Activated T-helper 1 cell treated with Interleukin-2 at 50 U/mL for 16 hours (primary cell): ENCODE measurements at regions not wholly inside any gene's neighbourhood (a gene's known extent, or its start where the extent isn't known, plus 50 kb on each side); places are given as distances from the start of the nearest gene placed in this dataset.
A peak's percentile ranks its signal among the peaks of the same experiment; 100 is the strongest.
"Not testable (repeated sequence)": the region's sequence is repeated elsewhere in the genome, so short reads cannot be mapped to it uniquely, and the experiment has no call there.

Experiments
- DNase-seq: peaks from one replicate; pipeline ENCODE4 v3.0.0-alpha.2; 2020; ENCODE audit warnings: low read depth

DNA sequence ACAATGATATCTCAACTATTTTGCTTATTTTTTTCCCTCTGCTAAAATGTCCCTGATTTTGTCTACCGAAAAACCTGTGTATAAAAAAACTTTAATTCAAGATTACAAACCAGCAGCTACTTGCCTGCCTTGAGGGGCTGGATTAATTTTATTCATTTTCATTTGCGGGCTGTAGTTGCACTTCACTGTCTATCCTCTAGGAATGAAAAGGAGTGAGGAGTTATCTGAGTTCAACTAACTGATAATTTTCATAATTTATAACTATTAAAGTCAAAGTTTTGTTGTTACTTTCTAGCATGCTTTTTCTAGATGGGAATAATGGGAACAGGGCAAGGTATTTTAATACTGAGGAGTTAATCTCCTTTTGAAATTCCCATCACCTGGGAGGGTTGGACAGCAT, 50.3 kb upstream of the AGTPBP1 start:
- DNase-seq = not testable (repeated sequence)

DNA sequence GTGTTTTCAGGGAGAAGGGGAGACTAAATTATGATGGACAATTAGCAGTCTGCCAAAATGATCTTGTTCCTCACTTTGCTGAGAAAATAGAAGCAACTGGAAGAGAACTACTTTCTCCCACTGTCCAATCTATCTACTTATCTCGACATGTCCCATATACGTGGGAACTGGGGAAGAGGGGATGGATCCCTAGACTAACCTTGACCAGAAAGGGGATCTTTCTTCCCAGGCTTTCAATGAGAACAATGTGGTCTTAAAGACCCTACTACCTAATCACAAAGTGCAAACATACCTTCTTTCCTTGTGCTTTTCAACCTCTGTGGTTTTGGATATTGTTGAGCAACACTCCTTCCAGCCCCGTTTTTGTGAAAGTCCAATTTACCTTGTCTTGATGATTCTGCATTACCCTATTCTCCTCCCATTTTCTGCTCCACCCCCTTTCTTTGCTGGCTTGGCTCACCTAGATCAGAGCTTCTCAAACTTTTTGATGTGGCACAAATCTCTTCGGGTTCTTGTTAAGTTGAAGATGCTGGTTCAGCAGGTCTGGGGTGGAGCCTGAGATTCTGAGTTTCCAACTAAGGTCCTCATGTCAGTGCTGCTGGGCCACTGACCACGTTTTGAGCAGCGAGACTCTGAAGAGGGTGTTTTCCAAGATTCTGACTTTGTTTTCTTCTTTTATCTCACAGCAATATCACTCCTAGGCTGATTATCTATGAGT, 61.4 kb upstream of the AGTPBP1 start:
- DNase-seq = peak; percentile 10

DNA sequence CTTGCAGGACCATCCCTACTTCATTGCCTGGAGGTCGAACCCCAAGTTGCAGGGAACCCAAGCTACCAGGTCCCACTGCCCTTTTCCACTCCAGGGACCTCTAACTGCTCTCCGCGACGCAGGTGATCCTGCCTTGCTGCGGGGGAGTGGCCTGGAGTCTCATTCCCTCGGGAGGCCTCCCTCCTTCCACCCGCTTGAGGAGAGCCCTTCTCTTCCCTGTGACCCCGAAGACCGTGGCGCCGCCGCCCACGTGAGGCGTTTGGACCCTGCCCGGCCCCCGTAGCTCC, 63.0 kb upstream of the AGTPBP1 start:
- not testable (repeated sequence) for DNase-seq

DNA sequence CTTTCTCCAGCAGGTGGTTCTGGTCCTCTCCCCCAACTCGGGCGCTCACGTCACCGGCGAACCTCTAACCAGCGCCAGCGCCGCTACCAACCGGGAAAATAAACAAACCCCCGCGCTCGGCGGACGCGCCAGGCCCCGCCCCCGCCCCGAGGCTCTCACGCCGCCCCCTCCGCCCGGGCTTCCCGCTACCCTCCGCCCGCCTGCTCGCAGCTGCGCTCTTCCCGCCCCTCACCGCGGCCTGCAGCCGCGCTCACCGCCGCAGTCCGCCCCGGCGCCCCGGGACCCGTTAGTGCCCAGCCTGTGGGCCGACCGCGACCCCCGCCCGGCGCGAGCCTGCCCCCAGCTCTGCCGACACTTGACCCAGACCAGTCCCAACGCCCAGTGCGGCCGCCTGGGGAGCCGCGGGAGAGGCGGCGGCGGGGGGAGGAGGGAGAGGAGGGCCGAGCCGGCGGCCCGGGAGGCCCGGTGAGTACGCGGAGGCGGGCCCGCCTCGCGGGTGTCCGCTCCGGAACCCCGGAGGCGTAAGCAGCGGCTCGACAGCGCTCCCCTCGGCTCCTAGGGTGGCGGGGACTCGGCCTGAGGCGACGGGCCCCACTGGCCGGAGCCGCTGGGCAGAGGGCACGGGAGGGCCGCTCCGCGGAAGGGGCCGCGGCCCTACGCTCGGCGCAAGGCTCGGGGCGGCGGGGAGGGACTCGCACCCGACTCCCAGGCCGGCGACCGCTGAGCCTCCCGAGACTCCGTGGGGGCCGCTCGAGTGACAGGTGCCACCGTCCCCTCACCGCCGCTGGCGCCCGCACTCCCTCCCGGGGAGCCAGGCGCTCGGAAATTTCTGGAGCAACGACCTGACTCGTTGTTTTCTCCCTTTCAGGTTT, 63.6 kb upstream of the AGTPBP1 start:
- peak; percentile 62 for DNase-seq

DNA sequence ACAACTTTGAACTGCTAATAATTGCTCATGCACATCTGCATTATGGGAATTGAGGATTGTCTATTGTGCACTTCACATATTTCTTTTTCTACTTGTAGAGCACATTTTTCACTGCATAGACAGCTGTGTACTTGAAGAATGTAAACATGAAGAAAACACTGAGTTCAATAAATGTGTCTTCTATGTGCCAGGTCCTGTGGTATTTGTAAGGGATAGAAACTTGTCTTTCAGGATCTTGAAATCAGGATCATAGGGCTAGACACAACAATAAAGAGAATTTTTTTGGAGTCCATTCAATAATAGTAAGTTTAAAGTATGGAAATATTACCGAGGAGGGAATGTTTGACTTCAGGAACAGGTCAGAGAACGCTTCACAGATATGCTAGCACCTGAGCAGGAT, 66.6 kb upstream of the AGTPBP1 start:
- not testable (repeated sequence) for DNase-seq

DNA sequence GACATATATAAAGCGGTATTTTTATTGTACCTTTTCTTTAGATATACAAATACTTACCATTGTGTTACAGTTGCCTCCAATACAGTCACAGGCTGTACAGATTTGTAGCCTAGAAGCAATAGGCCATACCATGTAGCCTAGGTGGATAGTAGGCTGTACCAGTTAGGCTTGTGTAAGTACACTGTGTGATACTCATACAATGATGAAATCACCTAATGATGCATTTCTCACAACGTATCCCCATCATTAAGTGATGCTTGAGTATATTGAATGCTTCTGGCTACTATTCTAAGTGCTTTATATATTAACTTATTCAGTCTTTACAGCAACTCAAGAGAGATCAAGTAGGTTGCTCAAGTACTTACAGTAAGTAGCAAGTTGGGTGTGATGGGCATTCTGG, 71.6 kb upstream of the AGTPBP1 start:
- not testable (repeated sequence) for DNase-seq

DNA sequence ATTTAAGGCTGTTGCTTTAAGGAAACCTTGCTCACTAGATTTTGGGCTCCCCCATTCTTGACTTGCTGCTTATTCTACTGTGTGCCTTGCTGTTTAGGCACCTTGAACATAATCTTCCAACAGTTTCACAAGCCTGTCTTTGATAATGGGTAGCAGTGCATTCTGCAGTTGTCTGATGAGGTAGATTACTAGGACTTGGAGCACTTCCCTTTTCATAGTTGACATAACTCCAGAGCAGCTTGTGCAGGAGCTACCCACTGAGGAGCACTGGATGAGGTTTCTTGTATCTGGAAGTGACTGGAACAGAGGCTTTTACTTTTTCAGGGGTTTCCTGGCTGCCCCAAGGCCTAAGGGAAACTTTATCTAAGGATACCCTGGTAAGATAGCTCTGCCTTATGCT, 73.0 kb upstream of the AGTPBP1 start:
- DNase-seq = not testable (repeated sequence)

DNA sequence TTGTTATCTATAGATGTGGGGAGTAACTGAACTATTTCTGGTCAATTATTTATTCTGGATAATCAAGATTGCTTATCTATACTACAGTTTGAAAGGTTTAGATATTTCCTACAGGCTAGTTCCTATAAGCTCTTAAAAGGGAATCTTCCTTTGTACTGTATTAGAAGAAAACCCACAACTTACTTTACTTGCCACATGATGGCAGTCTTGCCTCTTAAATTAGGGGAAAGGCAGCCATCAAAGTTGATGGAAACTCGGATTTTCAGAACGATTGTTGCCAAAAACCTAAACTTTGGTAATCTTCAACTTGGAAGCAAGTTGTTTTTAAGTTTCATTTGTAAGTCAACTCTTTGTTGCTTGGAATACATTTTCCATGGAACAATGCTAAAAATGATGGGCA, 77.2 kb upstream of the AGTPBP1 start:
- DNase-seq = not testable (repeated sequence)

DNA sequence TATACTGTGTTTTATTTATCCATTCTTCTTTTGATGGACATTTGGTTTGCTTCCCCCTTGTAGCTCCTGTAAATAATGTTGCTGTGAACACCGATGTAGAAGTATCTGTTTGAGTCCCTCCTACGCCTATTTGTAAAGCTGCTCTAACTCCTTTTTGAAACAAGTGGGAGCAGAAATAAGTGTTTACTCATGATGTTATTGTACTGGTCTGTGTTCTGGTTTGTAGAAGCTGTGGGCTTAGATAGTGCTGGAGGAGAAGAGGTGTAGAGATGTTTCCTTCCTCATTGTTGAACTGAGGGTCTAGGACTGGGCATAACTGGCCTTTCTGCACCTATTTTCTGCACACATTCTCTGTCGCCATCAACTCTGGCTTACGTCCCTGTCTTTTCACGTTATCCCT, 78.8 kb upstream of the AGTPBP1 start:
- not testable (repeated sequence) for DNase-seq

DNA sequence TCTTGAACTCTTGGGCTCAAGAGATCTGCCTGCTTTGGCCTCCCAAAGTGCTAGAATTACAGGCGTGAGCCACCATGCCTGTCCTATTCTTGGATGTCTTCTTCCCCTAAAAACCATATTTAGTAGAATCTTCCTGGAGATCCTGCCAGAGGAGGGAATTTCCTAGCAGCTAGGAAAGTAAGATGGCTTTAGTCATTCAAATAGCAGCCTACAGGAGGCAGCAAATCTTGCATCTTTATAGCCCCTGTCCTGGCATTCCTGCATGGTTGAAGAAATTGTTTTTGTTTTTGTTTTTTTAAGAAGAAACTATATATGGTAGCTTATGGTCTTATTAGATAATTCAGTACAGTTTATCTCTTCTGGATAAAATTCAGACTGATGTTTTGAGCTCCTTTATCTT, 83.2 kb upstream of the AGTPBP1 start:
- DNase-seq = not testable (repeated sequence)

DNA sequence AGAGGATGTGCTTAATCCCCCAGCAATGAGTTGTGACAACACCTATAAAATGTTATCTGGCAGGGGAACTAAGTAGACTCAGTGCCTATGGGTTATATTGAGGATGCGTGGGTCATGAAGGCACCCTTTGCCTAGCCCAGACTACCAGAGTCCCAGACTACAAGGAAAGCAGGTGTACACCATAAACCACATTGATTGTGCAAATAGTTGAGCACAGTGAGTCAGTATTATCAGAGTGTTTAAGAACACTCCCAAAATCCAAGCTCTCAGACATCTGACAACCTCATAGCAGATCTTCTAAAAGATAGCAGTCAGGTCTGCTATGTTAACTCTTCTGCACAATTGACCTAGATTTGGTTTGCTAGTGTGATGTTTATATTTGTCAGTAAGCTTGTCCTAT, 92.8 kb upstream of the AGTPBP1 start:
- not testable (repeated sequence) for DNase-seq

DNA sequence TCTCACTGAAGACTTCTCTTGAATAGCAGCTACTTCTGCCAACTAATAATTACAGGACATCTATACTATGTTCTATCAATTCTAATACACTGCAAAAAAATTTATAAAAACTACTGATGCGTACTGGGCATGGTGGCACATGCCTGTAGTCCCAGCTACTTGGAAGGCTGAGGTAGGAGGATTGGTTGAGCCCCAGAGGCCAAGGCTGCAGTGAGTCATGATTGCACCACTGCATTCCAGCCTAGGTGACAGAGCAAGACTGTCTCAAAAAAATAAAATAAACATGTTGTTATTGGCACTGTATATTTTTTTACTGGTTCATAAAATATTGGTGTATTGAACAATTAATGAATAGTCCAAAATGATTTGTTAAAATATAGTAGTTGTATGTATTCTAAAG, 97.0 kb upstream of the NAA35 start:
- DNase-seq = not testable (repeated sequence)

DNA sequence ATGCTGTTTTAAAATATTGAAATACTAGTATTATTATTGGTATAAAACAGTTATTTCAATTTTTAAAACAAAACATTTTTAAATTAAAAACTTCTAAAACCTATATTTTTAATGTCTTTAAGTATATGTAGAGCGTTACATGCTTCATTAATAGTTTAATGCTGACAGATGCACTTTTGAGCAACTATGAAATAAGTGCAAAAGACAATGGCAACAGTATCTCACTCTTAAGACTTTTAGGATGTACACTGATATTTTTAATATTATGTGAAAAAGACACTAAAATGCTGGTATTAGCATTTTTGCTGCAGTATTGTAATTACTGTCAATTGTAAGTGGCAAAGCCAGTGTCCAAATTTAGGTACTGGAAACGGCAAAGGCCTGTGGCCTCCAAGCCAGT, 93.2 kb upstream of the NAA35 start:
- DNase-seq = not testable (repeated sequence)

DNA sequence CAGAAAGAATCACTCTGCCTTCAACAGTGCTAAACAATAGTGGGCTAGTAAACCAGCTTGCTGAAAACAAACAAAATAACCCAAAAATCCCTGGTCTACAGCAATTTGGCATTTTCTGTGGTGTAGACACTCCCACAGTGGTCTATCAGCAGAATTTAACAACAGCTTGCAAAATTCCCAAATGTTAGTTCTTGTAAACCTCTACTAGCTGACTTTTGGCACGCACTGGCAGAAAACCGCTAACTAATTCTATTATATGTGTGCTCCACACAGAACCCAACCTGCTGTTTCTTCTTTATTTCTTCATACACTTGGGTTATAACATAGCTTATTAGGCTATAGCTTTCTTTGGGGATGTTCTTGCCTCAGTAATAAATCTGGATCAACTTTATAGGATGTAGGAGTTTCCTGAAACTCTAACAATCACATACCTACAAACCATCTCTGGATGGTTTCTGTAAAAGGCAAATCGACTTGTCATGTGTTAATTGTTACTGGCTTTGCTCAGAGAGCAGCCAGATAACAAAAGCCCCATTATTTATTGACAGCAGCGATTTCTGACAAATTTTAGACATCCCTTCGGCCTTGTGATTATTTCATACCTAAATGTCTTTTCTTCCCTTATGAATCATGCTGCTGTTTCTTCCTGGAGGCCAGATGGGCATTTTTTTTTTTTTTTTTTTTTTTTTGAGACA, 82.7 kb upstream of the NAA35 start:
- DNase-seq = no peak

DNA sequence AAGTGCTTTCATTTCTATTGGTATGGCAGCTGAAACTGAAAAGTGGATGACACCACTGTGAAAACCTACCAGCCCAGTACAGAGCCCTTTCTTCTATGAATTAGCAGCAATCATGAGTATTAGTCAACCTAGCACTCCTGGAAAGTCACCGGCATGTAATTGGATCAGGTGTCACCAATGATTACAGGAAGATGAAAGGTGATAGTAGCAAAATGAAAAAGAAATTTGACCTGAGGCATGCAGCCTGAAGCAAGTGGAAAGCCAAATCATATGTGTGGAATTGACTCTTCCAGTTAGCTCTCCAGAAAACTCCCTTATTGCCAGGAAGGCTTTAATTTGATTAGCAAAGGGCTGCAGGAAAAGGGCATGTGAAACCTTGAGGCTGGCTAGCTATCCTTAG, 81.2 kb upstream of the NAA35 start:
- no peak for DNase-seq

DNA sequence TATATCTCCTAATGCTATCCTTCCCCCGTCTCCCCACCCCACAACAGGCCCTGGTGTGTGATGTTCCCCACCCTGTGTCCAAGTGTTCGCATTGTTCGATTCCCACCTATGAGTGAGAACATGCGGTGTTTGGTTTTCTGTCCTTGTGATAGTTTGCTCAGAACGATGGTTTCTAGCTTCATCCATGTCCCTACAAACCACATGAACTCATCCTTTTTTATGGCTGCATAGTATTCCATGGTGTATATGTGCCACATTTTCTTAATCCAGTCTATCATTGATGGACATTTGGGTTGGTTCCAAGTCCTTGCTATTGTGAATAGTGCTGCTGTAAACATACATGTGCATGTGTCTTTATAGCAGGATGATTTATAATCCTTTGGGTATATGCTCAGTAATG, 79.1 kb upstream of the NAA35 start:
- not testable (repeated sequence) for DNase-seq

DNA sequence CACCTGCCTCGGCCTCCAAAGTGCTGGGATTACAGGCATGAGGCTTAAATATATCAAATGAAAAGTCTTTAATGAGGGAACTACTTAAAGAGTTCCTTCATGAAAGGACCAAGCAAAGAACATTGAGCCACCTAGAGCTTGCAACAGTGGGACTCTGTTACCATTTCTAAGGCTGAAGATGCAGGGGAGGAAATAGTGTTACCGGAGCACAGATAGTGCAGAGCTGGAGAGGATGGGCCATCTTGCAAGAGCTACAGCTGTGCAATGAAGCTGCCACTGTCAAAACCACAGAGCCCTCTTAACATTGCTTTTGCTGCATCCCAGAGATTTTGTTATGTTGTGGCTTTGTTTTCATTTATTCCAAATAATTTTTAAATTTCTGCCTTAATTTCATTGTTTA, 77.1 kb upstream of the NAA35 start:
- no peak for DNase-seq

DNA sequence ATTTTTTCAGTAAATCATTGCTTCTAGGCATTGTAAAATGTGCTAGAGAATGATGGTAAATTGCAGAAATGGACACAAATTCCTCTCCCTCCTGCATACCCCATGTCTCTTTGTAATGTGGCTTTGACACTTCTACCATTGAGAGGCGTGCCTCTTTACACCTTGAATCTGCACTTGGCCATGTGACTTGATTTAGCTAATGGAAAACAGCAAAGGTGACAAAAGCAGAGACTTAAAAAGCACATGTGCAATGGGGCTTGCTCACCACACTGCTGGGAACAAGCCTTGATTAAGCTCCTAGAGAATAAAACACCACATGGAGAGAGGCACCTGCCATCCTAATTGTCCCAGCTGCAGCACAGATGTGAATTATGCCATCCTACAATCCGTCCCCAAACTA, 69.9 kb upstream of the NAA35 start:
- DNase-seq = no peak

DNA sequence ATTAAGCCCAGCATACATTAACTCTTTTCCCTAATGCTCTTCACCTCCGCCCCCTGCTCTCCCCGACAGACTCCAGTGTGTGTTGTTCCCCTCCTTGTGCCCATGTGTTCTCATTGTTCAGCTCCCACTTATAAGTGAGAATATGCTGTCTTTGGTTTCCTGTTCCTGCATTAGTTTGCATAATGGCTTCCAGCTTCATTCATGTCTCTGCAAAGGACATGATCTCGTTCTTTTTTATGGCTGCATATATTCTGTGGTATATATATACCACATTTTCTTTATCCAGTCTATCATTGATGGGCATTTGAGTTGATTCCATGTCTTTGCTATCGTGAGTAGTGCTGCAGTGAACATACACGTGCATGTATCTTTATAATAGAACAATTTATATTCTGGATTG, 69.3 kb upstream of the NAA35 start:
- DNase-seq = not testable (repeated sequence)

DNA sequence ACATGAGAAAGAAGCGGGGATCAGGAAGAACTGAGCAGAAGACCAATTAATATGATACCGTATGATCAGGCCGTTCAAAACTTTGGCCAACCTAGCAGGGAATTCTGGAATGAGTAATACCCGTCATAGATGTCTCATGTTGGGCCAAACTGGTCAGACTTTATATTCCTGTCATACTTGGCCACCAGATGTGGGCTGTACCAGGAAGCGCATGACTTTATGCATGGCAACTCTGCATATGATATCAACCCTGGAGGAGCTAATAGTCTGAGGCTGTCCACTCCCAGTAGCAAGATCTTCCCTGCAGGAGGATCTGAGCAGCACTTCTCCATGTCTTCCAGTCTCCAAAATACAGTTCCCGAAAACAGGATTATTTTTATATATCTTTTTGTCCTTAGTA, 68.5 kb upstream of the NAA35 start:
- no peak for DNase-seq

DNA sequence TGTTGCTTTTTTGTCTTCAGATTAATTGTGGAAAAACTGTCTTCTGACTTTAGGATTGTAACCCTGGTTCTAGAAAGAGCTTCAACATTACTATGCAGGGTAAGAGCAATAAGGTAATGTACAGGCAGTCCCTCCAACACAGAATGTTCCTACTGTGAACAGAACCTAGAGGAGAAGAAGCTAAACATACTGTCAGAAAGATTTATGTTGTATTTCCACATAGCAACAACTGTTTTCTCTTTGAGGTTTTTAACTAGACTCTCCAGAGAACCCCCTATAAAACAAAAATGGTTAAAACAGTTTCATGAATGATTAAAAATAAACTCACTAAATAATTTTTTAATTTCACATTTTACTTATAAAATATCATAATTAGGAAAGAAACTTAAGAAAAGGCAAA, 64.3 kb upstream of the NAA35 start:
- no peak for DNase-seq

DNA sequence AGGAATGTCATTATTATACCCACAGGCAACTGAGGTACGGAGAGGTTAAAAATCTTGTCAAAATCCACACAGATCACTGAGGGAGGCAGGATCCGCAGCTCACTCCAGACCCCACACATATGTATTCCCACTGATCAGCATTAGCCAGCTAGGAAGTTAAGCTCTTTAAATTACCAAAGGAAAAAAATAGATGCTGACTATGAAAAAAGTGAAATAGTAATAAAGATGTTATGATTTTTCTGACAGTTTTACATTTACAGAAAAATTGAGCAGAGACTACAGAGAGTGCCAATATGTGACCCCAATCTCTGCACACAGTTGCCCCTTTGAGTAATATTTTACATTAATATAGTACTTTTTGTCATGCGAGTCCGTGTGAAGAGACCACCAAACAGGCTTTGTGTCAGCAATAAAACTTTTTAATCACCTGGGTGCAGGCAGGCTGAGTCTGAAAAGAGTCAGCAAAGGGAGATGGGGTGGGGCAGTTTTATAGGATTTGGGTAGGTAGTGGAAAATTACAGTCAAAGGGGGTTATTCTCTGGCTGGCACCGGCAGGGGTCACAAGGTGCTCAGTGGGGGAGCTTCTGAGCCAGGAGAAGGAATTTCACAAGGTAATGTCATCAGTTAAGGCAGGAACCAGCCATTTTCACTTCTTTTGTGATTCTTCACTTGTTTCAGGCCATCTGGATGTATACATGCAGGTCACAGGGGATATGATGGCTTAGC, 61.9 kb upstream of the NAA35 start:
- not testable (repeated sequence) for DNase-seq
